HPDE6-E6E7 (cell line): ENCODE measurements at regions not wholly inside any gene's neighbourhood (a gene's known extent, or its start where the extent isn't known, plus 50 kb on each side); places are given as distances from the start of the nearest gene placed in this dataset.

Experiments used
- DNase-seq: peaks from one replicate; pipeline ENCODE4 v3.0.0; 2011; ENCODE audit warnings: missing footprints; ENCODE audit errors: extremely low spot score

GRCh38 chr5:39608024-39608423 is 183.2 kb upstream of the DAB2 start:
- DNase-seq = no peak

- no peak for DNase-seq
Measured at GRCh38 chr5:39606591-39606990, 181.8 kb upstream of the DAB2 start.

- DNase-seq = no peak
Measured at GRCh38 chr5:39605588-39606575, 181.1 kb upstream of the DAB2 start.

- no peak for DNase-seq
Measured at GRCh38 chr5:39605145-39605544, 180.4 kb upstream of the DAB2 start.

- no peak for DNase-seq
Measured at GRCh38 chr5:39604491-39604890, 179.7 kb upstream of the DAB2 start.

GRCh38 chr5:39599721-39600431 is 175.1 kb upstream of the DAB2 start:
- no peak for DNase-seq

GRCh38 chr5:39598661-39599248 is 174.0 kb upstream of the DAB2 start:
- DNase-seq = no peak

- DNase-seq = no peak
Measured at GRCh38 chr5:39588179-39588578, 163.4 kb upstream of the DAB2 start.

GRCh38 chr5:39587675-39588074 is 162.9 kb upstream of the DAB2 start:
- no peak for DNase-seq

- DNase-seq = no peak
Measured at GRCh38 chr5:39586185-39586584, 161.4 kb upstream of the DAB2 start.

- DNase-seq = no peak
Measured at GRCh38 chr5:39584927-39585326, 160.1 kb upstream of the DAB2 start.

GRCh38 chr5:39580702-39581453 is 156.1 kb upstream of the DAB2 start:
- no peak for DNase-seq

GRCh38 chr5:39579750-39580149 is 155.0 kb upstream of the DAB2 start:
- no peak for DNase-seq

GRCh38 chr5:39578887-39579497 is 154.2 kb upstream of the DAB2 start:
- no peak for DNase-seq

GRCh38 chr5:39577529-39577928 is 152.7 kb upstream of the DAB2 start:
- no peak for DNase-seq

GRCh38 chr5:39570403-39571027 is 145.7 kb upstream of the DAB2 start:
- DNase-seq = peak; percentile 11

GRCh38 chr5:39569857-39570256 is 145.1 kb upstream of the DAB2 start:
- DNase-seq = no peak

- no peak for DNase-seq
Measured at GRCh38 chr5:39566891-39567290, 142.1 kb upstream of the DAB2 start.

GRCh38 chr5:39566029-39566428 is 141.2 kb upstream of the DAB2 start:
- no peak for DNase-seq

GRCh38 chr5:39561421-39561820 is 136.6 kb upstream of the DAB2 start:
- DNase-seq = no peak

- DNase-seq = no peak
Measured at GRCh38 chr5:39560726-39561125, 135.9 kb upstream of the DAB2 start.
